ENCODE measurements at regions not wholly inside any gene's neighbourhood (a gene's known extent, or its start where the extent isn't known, plus 50 kb on each side); places are given as distances from the start of the nearest gene placed in this dataset.

DNA sequence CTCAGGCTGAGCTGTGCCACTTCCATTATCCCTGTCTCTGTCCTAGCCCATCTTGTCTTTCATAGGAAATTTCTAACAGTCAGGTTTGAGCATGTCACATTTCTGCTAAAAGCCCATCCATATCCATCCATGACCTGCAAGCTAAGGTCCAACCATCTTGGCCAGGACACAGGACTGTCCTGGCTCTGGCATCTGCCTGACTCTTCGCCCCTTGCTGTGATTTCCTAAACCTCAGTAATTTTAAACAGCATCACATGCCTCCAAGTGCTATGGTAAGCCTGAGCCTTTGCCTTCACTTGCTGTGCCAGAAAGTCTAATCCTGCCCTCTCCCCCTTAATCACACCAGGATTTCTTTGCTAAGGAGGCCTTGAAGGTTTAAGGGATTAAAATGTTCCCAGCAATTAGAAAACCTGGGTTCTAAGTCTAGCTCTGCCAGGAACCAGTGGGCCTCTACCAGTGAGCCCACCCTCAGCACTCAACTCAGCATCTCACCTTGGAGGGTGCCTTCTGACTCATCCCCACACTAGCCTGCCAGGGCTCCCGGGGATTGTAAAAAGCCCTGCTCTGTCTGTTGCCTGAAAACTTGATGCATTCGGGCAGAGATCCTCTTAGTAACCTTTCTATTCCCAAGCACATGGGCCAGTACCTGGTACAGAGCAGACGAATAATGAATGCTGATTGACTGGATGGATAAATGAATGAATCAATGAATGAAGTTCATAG is 411.0 kb downstream of the LRATD1 start:
- no peak for DNase-seq (ENCODE audit: low read depth in 3 of 3)

GRCh38 chr2:15045054-15045453 is 412.5 kb downstream of the LRATD1 start:
- no peak for DNase-seq (ENCODE audit: low read depth in 3 of 3)

GRCh38 chr2:15047184-15047583 is 414.7 kb downstream of the LRATD1 start:
- DNase-seq (ENCODE audit: low read depth in 3 of 3), result no peak

GRCh38 chr2:15048000-15048399 is 415.5 kb downstream of the LRATD1 start:
- no peak for DNase-seq (ENCODE audit: low read depth in 3 of 3)

DNA sequence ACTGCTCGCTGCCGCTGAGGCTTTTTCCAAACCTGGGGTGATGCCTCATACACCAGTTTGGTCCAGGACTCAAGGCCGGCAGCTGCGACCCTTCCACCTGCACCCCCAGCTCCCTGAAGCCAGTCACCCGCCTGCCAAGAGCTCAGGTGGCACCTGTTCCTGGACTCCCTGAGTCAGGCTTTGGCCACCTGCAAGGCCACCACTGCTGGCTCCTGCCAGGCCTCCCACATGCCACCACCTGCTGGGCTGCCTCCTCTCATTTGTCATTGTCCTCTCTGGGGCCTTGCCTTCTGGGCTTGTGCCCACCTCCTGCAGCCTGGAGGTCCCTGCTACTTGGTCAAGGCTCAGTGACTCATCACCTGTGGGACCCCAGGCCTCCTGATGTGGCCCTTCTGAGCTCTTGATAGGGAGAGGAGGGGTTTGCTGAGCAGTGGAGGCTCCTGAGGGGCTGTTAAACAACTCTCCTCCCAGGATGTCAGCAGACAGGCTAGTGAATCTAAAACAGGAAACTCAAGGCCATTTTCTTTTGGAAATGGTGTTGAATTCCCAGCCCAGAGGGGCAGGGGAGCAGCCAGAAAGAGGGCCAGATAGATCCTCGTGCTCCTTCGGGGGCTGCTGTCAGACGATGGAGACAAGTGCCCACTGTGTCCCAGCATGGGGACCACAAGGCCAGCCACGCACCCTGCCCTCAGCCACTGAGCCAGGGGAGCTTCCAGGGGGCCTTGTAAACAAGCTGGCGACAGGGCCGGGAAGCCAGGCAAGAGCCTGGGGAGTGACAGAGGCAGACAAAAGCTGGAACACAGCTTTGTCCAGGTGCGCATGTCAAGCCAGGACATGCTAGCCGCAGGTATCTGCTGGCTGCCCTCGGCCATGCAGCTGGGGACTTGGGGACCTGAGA is 416.8 kb downstream of the LRATD1 start:
- no peak for DNase-seq (ENCODE audit: low read depth in 3 of 3)

- no peak for DNase-seq (ENCODE audit: low read depth in 3 of 3)
Measured at GRCh38 chr2:15050483-15050882, 418.0 kb downstream of the LRATD1 start.

DNA sequence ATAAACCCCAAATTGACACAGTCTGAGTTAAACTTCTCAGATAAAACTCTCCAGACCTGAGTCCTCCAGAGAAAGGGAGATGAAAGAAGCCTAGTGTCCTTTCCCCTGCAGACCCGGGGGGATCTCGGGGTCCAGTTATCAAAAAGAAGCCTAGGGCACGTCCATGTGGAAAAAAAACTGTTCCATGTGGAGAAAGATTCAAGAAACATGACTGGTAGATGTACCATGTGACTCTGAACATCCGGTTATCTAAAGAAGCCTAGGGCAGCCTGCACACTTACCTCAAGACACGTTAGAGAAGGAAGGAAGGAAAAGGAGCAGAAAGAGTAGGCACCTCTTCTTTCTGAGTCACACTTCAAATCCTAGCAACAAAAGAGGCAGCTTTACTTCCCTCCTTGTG is 421.0 kb downstream of the LRATD1 start:
- no peak for DNase-seq (ENCODE audit: low read depth in 3 of 3)

GRCh38 chr2:15058015-15058720 is 425.7 kb downstream of the LRATD1 start:
- no peak for DNase-seq (ENCODE audit: low read depth in 3 of 3)

- no peak for DNase-seq (ENCODE audit: low read depth in 3 of 3)
Measured at GRCh38 chr2:15058721-15059157, 426.2 kb downstream of the LRATD1 start.

- DNase-seq (ENCODE audit: low read depth in 3 of 3), result no peak
Measured at GRCh38 chr2:15059870-15060512, 427.5 kb downstream of the LRATD1 start.

- no peak for DNase-seq (ENCODE audit: low read depth in 3 of 3)
Measured at GRCh38 chr2:15061268-15061667, 428.8 kb downstream of the LRATD1 start.

DNA sequence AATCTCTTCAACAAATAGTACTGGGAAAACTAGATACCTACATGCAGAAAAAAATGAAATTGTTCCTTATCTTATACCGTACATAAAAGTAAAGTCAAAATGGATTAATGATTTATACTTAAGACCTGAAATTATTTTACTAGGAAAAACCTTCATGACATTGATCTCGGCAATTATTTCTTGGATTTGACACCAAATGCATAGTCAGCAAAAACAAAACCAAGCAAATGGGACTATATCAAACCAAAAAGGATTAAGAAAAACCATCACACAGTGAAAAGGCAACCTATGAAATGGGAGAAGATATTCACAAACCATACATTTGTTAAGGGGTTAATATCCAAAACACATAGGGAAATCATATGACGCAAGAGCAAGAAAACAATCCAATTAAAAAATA is 433.6 kb downstream of the LRATD1 start:
- DNase-seq (ENCODE audit: low read depth in 3 of 3), result no peak

- DNase-seq (ENCODE audit: low read depth in 3 of 3), result no peak
Measured at GRCh38 chr2:15069149-15069548, 436.6 kb downstream of the LRATD1 start.

DNA sequence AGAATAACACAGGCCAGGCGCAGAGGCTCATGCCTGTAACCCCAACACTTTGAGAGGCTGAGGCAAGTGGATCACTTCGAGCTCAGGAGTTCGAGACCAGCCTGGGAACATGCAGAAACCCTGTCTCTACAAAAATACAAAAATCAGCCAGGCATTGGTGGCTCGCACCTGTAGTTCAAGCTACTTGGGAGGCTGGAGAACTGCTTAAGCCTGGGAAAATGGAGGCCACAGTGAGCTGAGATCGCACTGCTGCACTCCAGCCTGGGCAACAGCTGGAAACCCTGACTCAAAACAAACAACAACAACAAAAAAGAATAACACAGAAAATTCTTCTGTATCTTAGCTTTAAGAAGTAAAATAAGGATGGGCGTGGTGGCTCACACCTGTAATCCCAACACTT is 440.3 kb downstream of the LRATD1 start:
- no peak for DNase-seq (ENCODE audit: low read depth in 3 of 3)

- DNase-seq (ENCODE audit: low read depth in 3 of 3), result no peak
Measured at GRCh38 chr2:15073664-15074063, 441.1 kb downstream of the LRATD1 start.

- DNase-seq (ENCODE audit: low read depth in 3 of 3), result no peak
Measured at GRCh38 chr2:15074319-15074718, 441.8 kb downstream of the LRATD1 start.

- no peak for DNase-seq (ENCODE audit: low read depth in 3 of 3)
Measured at GRCh38 chr2:15074751-15075700, 442.5 kb downstream of the LRATD1 start.

DNA sequence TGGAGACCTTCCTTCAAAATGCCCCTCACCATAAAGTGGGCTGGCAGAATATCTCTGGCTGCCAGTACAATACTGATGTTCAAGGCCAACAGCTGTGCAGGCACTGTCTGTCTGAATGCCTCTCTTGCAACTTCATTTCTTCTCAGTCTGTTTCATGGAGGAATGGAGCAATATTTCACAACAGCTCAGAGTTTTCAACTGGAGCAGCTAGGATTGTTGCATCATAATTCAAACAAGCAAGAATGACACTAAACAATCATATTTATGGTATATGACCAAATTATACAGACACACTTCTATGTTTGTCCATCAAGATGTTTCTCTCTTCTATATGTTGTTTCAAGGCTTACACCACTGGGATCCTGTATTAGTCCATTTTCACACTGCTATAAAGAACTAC is 444.2 kb downstream of the LRATD1 start:
- no peak for DNase-seq (ENCODE audit: low read depth in 3 of 3)

GRCh38 chr2:15081356-15081755 is 448.8 kb downstream of the LRATD1 start:
- no peak for DNase-seq (ENCODE audit: low read depth in 3 of 3)

GRCh38 chr2:15082105-15083058 is 449.9 kb downstream of the LRATD1 start:
- DNase-seq (ENCODE audit: low read depth in 3 of 3), result no peak
